PFSK-1 (cell line): ENCODE measurements at regions not wholly inside any gene's neighbourhood (a gene's known extent, or its start where the extent isn't known, plus 50 kb on each side); places are given as distances from the start of the nearest gene placed in this dataset.

ENCODE experiments used
- FOXP2 ChIP-seq: optimal IDR thresholded peaks from 2 replicates; pipeline ENCODE3; 2011; ENCODE audit warnings: borderline replicate concordance, control low read depth, inconsistent platforms; ENCODE audit not compliant: insufficient read depth; ENCODE audit errors: extremely low read length, extremely low read depth
- POLR2AphosphoS5 ChIP-seq: IDR thresholded peaks from 2 replicates; pipeline ENCODE4 v1.6.1; 2012; ENCODE audit warnings: low read depth, mild to moderate bottlenecking, control low read depth, low read length, moderate library complexity
- REST ChIP-seq, 2 experiments: IDR thresholded peaks; 2 replicates each; pipeline versions ENCODE4 v1.6.1 to v1.8.0; 2011 to 2012; ENCODE audit warnings: low read depth in 2 of 2, low read length in 2 of 2, control low read depth in 1 of 2, inconsistent platforms in 1 of 2, mild to moderate bottlenecking in 1 of 2, moderate library complexity in 1 of 2; ENCODE audit not compliant: insufficient read depth in 1 of 2
- SIN3A ChIP-seq: IDR thresholded peaks from 2 replicates; pipeline ENCODE4 v1.6.1; 2012; ENCODE audit warnings: mild to moderate bottlenecking, low read length, moderate library complexity, borderline replicate concordance; ENCODE audit not compliant: insufficient read depth
- TAF1 ChIP-seq: IDR thresholded peaks from 2 replicates; pipeline ENCODE4 v1.6.1; 2012; ENCODE audit warnings: low read length, control low read depth, borderline replicate concordance; ENCODE audit not compliant: insufficient read depth

- TF ChIP-seq FOXP2 (no peak), SIN3A (no peak), REST (IDR thresholded peaks at IDR 0.05; ENCODE audit: insufficient read depth in 1 of 2, low read depth in 2 of 2, low read length in 2 of 2) (no peak), POLR2AphosphoS5 (no peak), TAF1 (no peak)
Observed at GRCh38 chr13:91216928-91217700, 130.4 kb upstream of the MIR17HG start.

- TF ChIP-seq POLR2AphosphoS5: no peak
- TF ChIP-seq REST (IDR thresholded peaks at IDR 0.05; ENCODE audit: insufficient read depth in 1 of 2, low read depth in 2 of 2, low read length in 2 of 2): no peak
- TF ChIP-seq TAF1: no peak
- TF ChIP-seq SIN3A: no peak
- TF ChIP-seq FOXP2: no peak
Observed at GRCh38 chr13:91219201-91219600, 128.3 kb upstream of the MIR17HG start.

- TF ChIP-seq POLR2AphosphoS5 (no peak), FOXP2 (no peak), SIN3A (no peak), TAF1 (no peak), REST (IDR thresholded peaks at IDR 0.05; ENCODE audit: insufficient read depth in 1 of 2, low read depth in 2 of 2, low read length in 2 of 2) (no peak)
Observed at GRCh38 chr13:91220872-91221271, 126.6 kb upstream of the MIR17HG start.

- TF ChIP-seq POLR2AphosphoS5 (no peak), FOXP2 (no peak), TAF1 (no peak), REST (IDR thresholded peaks at IDR 0.05; ENCODE audit: insufficient read depth in 1 of 2, low read depth in 2 of 2, low read length in 2 of 2) (no peak), SIN3A (no peak)
Observed at GRCh38 chr13:91228108-91228507, 119.4 kb upstream of the MIR17HG start.

- TF ChIP-seq POLR2AphosphoS5 (no peak), TAF1 (no peak), REST (IDR thresholded peaks at IDR 0.05; ENCODE audit: insufficient read depth in 1 of 2, low read depth in 2 of 2, low read length in 2 of 2) (no peak), FOXP2 (no peak), SIN3A (no peak)
Observed at GRCh38 chr13:91228940-91229339, 118.5 kb upstream of the MIR17HG start.
